GM10266 (cell line): ENCODE measurements at regions not wholly inside any gene's neighbourhood (a gene's known extent, or its start where the extent isn't known, plus 50 kb on each side); places are given as distances from the start of the nearest gene placed in this dataset.
A peak's percentile ranks its signal among the peaks of the same experiment; 100 is the strongest.

Experiments
- DNase-seq: peaks from one replicate; pipeline ENCODE4 v3.0.0; 2012; ENCODE audit errors: extremely low spot score
- TF ChIP-seq, protein P1 (sequence below): IDR thresholded peaks from 2 replicates; pipeline ENCODE4 v1.5.1; 2012; ENCODE audit warnings: mild to moderate bottlenecking, low read depth; ENCODE audit not compliant: control insufficient read depth, insufficient read depth; ENCODE audit errors: missing control alignments

DNA sequence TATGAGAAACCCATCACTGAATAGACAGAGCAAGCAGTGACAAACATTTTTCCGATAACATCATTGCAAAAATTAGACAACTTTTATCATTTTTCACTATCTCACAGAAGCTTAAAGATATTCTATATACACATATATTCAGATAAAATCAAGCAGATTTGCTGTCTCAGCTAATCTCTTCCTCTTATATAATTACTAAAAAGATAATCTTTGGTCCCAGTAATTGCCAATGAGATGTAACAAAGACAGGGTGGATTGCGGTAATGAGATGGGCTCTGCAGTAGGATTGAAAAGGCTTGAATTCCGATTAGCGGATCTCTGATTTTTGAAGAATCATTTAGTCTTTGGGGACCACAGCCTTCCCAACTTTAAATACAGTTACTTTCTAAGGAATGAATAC, 63.5 kb downstream of the SYT4 start:
- TF ChIP-seq, protein P1, sequence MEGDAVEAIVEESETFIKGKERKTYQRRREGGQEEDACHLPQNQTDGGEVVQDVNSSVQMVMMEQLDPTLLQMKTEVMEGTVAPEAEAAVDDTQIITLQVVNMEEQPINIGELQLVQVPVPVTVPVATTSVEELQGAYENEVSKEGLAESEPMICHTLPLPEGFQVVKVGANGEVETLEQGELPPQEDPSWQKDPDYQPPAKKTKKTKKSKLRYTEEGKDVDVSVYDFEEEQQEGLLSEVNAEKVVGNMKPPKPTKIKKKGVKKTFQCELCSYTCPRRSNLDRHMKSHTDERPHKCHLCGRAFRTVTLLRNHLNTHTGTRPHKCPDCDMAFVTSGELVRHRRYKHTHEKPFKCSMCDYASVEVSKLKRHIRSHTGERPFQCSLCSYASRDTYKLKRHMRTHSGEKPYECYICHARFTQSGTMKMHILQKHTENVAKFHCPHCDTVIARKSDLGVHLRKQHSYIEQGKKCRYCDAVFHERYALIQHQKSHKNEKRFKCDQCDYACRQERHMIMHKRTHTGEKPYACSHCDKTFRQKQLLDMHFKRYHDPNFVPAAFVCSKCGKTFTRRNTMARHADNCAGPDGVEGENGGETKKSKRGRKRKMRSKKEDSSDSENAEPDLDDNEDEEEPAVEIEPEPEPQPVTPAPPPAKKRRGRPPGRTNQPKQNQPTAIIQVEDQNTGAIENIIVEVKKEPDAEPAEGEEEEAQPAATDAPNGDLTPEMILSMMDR, result no peak
- DNase-seq, result no peak

DNA sequence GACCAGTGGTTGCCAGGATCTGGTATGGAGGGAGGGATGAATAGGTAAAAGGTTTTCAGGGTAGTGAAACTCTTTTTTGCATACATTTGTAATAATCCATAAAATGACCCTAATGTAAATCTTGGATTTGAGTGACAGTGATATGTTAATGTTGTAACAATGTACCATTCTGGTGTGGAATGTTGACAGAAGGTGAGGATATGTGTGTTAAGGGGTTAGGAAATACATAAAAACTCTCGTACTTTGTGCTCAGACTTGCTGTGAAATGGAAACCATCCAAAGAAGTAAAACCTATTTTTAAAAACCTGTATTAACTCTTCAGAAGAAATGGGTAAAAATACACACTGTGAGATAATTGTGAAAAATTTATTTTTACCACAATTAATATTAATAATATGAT, 66.2 kb downstream of the SYT4 start:
- TF ChIP-seq, protein P1, result no peak
- DNase-seq, result no peak

DNA sequence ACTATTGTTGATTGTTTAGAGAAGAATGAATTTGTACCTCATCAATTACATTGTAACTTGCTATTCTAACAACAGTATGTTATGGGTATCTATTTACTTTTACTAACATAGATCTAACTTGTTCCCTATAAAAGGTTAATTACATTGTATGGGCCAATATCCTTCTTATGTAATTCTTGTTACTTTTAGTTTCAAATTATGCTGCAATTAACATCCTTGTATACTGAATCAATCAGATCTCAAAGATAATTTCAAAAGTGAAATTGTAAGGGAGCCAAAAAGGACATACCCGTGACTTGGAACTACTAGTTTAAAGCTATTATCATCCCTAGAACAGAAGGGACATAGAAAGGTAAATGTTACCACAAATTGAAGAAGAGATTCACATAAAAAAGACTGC, 79.9 kb upstream of the RIT2 start:
- TF ChIP-seq, protein P1, result no peak
- no peak for DNase-seq

DNA sequence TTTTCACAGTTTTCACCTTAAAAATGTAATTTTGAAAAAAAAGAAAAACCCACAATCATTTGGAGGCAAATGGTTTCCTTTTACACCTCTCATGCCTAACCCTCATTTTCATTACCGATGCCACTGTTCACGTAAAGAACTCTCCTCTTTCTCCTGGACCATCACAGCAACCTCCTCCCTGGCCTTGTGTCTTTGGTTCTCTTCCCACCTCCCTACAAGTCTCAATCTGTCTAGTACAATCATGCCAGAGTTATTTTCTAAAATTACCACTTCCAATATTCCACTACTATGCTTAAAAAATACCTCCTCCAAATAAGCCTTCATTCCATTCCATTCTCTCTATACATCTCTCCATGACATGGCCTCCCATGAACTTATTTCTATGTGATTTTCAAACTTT, 77.9 kb upstream of the RIT2 start:
- TF ChIP-seq, protein P1, result no peak
- no peak for DNase-seq

DNA sequence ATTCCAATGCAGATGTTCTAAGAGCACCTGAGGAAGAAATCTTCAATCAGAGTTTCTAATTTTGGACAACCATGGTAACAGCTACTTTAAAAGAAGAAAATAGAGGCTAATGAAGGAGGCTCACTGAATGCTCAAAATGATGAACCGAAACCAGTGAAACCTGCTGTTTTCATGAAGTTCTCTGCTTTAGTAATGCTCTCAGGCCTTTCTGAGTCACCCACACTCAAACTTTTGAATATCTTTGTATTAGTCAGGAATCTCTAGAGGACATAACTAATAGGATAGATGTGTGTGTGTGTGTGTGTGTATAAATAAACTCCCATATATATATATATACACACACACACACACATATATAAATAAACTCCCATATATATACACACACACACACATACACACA, 76.9 kb upstream of the RIT2 start:
- DNase-seq, result peak; percentile 3
- TF ChIP-seq, protein P1, result no peak

DNA sequence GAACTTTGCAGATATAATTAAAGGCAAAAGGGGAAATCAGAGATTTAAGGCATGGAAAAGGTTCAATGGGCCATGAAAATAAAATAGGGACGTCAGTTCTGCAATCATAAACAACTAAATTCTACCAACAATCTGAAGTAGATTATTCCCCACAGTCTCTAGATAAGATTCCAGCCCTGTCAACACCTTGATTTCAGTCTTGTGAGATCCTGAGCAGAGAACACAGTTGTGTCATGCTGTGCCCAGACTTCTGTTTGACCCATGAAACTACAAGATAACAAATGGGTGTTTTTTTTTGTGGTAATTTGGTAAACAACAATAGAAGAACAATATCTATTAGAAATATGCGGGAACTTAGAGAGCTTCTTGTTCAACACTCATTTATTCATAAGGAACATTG, 66.2 kb upstream of the RIT2 start:
- no peak for DNase-seq
- TF ChIP-seq, protein P1, result no peak

DNA sequence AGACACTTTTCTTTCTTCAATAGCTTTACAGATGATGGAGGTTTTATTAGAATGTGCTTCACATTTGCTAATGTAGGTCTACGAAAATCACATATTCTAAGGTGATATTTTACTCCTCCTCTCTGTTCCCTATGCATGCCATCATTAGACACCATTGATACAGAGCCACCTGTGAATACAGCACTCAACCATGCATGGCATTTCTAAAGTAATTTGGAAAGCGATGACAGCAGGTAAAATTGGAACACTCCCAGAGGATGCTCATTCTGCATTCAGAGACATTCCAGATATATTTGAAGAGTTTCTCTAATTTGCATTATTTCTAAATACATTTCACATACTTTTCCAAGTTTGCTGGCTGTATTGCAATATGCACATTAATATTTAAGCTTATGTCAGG, 65.3 kb upstream of the RIT2 start:
- TF ChIP-seq, protein P1, result no peak
- no peak for DNase-seq

DNA sequence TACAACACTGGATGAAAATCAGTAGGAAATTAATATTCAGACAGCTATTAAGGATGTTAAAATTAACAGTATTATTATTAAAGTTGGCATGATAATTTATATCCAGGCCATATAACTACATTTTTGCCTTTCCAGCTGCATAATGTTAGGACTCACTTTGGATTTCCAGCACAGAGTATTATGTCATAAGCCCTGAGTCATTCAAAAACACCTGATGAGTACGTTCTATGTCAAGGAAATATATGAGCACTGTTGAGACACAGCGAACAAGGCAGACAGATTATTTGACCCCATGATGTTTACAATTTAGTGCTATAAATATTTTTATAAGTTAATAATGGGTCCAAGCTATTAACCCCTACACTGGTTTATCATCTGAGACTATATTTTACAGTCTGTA, 59.8 kb upstream of the RIT2 start:
- TF ChIP-seq, protein P1, result no peak
- DNase-seq, result no peak
